GM18499 (cell line): ENCODE measurements at regions not wholly inside any gene's neighbourhood (a gene's known extent, or its start where the extent isn't known, plus 50 kb on each side); places are given as distances from the start of the nearest gene placed in this dataset.

Experiments
- ATAC-seq: cut with Tn5 transposase; IDR thresholded peaks from one replicate; pipeline ENCODE4 v1.9.1; 2021; ENCODE audit warnings: moderate number of reproducible peaks; ENCODE audit not compliant: insufficient read depth, unreplicated experiment

- no peak for ATAC-seq
Observed at GRCh38 chr22:47476231-47476630, 713.8 kb downstream of the TBC1D22A start.

- ATAC-seq: no peak
Observed at GRCh38 chr22:47474895-47475294, 712.4 kb downstream of the TBC1D22A start.

GRCh38 chr22:47474464-47474863 is 712.0 kb downstream of the TBC1D22A start:
- no peak for ATAC-seq

- ATAC-seq: no peak
Observed at GRCh38 chr22:47472636-47473035, 710.2 kb downstream of the TBC1D22A start.

GRCh38 chr22:47471406-47471805 is 709.0 kb downstream of the TBC1D22A start:
- no peak for ATAC-seq

- ATAC-seq: no peak
Observed at GRCh38 chr22:47465809-47466208, 703.4 kb downstream of the TBC1D22A start.

- ATAC-seq: no peak
Observed at GRCh38 chr22:47465222-47465621, 702.8 kb downstream of the TBC1D22A start.

- no peak for ATAC-seq
Observed at GRCh38 chr22:47463220-47463619, 700.8 kb downstream of the TBC1D22A start.

- no peak for ATAC-seq
Observed at GRCh38 chr22:47460861-47461260, 698.4 kb downstream of the TBC1D22A start.

- no peak for ATAC-seq
Observed at GRCh38 chr22:47460176-47460575, 697.7 kb downstream of the TBC1D22A start.

- no peak for ATAC-seq
Observed at GRCh38 chr22:47458348-47458747, 695.9 kb downstream of the TBC1D22A start.

GRCh38 chr22:47457509-47458300 is 695.3 kb downstream of the TBC1D22A start:
- no peak for ATAC-seq

- no peak for ATAC-seq
Observed at GRCh38 chr22:47457021-47457420, 694.6 kb downstream of the TBC1D22A start.

GRCh38 chr22:47456031-47456430 is 693.6 kb downstream of the TBC1D22A start:
- no peak for ATAC-seq

- no peak for ATAC-seq
Observed at GRCh38 chr22:47453049-47453448, 690.6 kb downstream of the TBC1D22A start.

GRCh38 chr22:47452184-47452583 is 689.7 kb downstream of the TBC1D22A start:
- no peak for ATAC-seq

GRCh38 chr22:47450876-47451475 is 688.5 kb downstream of the TBC1D22A start:
- no peak for ATAC-seq

GRCh38 chr22:47449508-47450270 is 687.2 kb downstream of the TBC1D22A start:
- ATAC-seq: no peak

- ATAC-seq: no peak
Observed at GRCh38 chr22:47448231-47449223, 686.1 kb downstream of the TBC1D22A start.
